Endothelial cell of umbilical vein (primary cell): ENCODE measurements at regions not wholly inside any gene's neighbourhood (a gene's known extent, or its start where the extent isn't known, plus 50 kb on each side); places are given as distances from the start of the nearest gene placed in this dataset.

Experiments used
- BruUV-seq: library from RNA; stranded (reverse); fragments of 400-500 nt; replicated peaks from 2 replicates; lab custom pipeline; 2021; lab: Mats Ljungman, UMichigan
- CTCF ChIA-PET: fragments of 300-600, 350-600 bp; sonication (Branson Sonifier 250); formaldehyde crosslinking; loops from one replicate; lab custom pipeline; 2021; ENCODE audit warnings: antibody characterized with exemption, inconsistent platforms; lab: Charles Lee
- POLR2A ChIA-PET: fragments of 300-600, 350-600 bp; sonication (Branson Sonifier 250); formaldehyde crosslinking; loops from one replicate; lab custom pipeline; 2021; ENCODE audit warnings: antibody characterized with exemption, inconsistent platforms; lab: Charles Lee
- DNase-seq: peaks from one replicate; pipeline ENCODE4 v3.0.0-alpha.2; 2011; ENCODE audit warnings: low read depth, low spot score
- FAIRE-seq: peaks from 2 replicates; lab custom pipeline; 2011; peaks lifted over from hg19 to GRCh38; lab: Jason Lieb, UNC
- H2AFZ ChIP-seq: 2 replicates; pipeline ENCODE4 v1.6.0; 2012; ENCODE audit warnings: low read depth, low read length, control low read depth, inconsistent platforms
- H3K27ac ChIP-seq: 2 replicates; pipeline ENCODE4 v1.5.1; 2011; ENCODE audit warnings: low read depth, mild to moderate bottlenecking, control low read depth, low read length, moderate library complexity; ENCODE audit not compliant: insufficient read depth
- H3K27me3 ChIP-seq, 2 experiments: 2 replicates each; pipeline versions ENCODE4 v1.6.0 to v1.6.1; 2011; ENCODE audit warnings: low read length in 2 of 2, mixed read lengths in 1 of 2; ENCODE audit not compliant: control insufficient read depth in 2 of 2, insufficient read depth in 2 of 2
- H3K36me3 ChIP-seq, 2 experiments: 2 replicates in 1 of 2; 3 replicates in 1 of 2; pipeline ENCODE4 v1.5.1; 2011; ENCODE audit warnings: low read length in 2 of 2, mild to moderate bottlenecking in 1 of 2, moderate library complexity in 1 of 2; ENCODE audit not compliant: control insufficient read depth in 2 of 2, insufficient read depth in 2 of 2; ENCODE audit errors: extremely low read depth in 1 of 2
- H3K4me1 ChIP-seq: 3 replicates; pipeline ENCODE4 v1.5.1; 2011; ENCODE audit warnings: mild to moderate bottlenecking, low read length; ENCODE audit not compliant: control insufficient read depth, insufficient read depth; ENCODE audit errors: extremely low read depth
- H3K4me2 ChIP-seq: 2 replicates; pipeline ENCODE4 v1.6.1; 2011; ENCODE audit warnings: low read length, control low read depth, mixed read lengths; ENCODE audit not compliant: insufficient read depth
- H3K4me3 ChIP-seq, 3 experiments: fragments of 200-600 bp in 1 of 3; sonication (generic), shearing (Covaris generic) in 1 of 3; replicated peaks in 1 of 3; 2 replicates each; pipeline ENCODE4 v1.5.1; 2011 to 2016; ENCODE audit warnings: control low read depth in 3 of 3, low read length in 3 of 3, mild to moderate bottlenecking in 2 of 3, inconsistent platforms in 1 of 3, low read depth in 1 of 3, moderate library complexity in 1 of 3; ENCODE audit not compliant: insufficient read depth in 1 of 3
- H3K79me2 ChIP-seq: 2 replicates; pipeline ENCODE4 v1.6.0; 2012; ENCODE audit warnings: low read length, inconsistent platforms; ENCODE audit not compliant: control insufficient read depth, insufficient read depth
- H3K9ac ChIP-seq: replicated peaks from 2 replicates; pipeline ENCODE3; 2011; ENCODE audit warnings: low read length, control low read depth; ENCODE audit not compliant: insufficient read depth; ENCODE audit errors: extremely low read depth
- H3K9me1 ChIP-seq: replicated peaks from 3 replicates; pipeline ENCODE4 v1.6.0; 2011; ENCODE audit warnings: mild to moderate bottlenecking, low read length; ENCODE audit not compliant: control insufficient read depth, insufficient read depth; ENCODE audit errors: extremely low read depth
- H3K9me3 ChIP-seq: replicated peaks from 2 replicates; pipeline ENCODE4 v1.5.1; 2012; ENCODE audit warnings: low read length, inconsistent platforms; ENCODE audit not compliant: control insufficient read depth, insufficient read depth
- H4K20me1 ChIP-seq: replicated peaks from 2 replicates; pipeline ENCODE3; 2011; ENCODE audit warnings: mild to moderate bottlenecking, low read length; ENCODE audit not compliant: control insufficient read depth, insufficient read depth; ENCODE audit errors: extremely low read depth
- CTCF ChIP-seq, 2 donors: IDR thresholded peaks; 1 replicate in 1 of 2; 2 replicates in 1 of 2; pipeline ENCODE4 v1.5.1; 2011; ENCODE audit warnings: low read length in 2 of 2, mild to moderate bottlenecking in 2 of 2, moderate library complexity in 2 of 2, control low read depth in 1 of 2, inconsistent platforms in 1 of 2, low read depth in 1 of 2; ENCODE audit not compliant: insufficient read depth in 1 of 2; ENCODE audit errors: extremely low read depth in 1 of 2
- EZH2 ChIP-seq: IDR thresholded peaks from 2 replicates; pipeline ENCODE4 v1.6.1; 2012; ENCODE audit warnings: borderline replicate concordance, low read depth, mild to moderate bottlenecking, moderate library complexity, low read length, inconsistent platforms; ENCODE audit not compliant: severe bottlenecking
- FOS ChIP-seq: IDR thresholded peaks from 2 replicates; pipeline ENCODE4 v1.6.1; 2011; ENCODE audit warnings: mild to moderate bottlenecking, low read length, moderate library complexity, borderline replicate concordance; ENCODE audit not compliant: insufficient read depth
- GATA2 ChIP-seq: IDR thresholded peaks from 2 replicates; pipeline ENCODE4 v1.7.0; 2011; ENCODE audit warnings: low read depth, mild to moderate bottlenecking, moderate library complexity, mixed read lengths, low read length; ENCODE audit not compliant: insufficient read length, insufficient read depth
- JUN ChIP-seq: IDR thresholded peaks from 2 replicates; pipeline ENCODE4 v1.6.1; 2011; ENCODE audit warnings: borderline replicate concordance, low read depth; ENCODE audit not compliant: insufficient read length, insufficient read depth
- MAX ChIP-seq: IDR thresholded peaks from 2 replicates; pipeline ENCODE4 v1.6.1; 2011; ENCODE audit not compliant: insufficient read depth, insufficient read length
- MYC ChIP-seq: IDR thresholded peaks from one replicate; pipeline ENCODE4 v1.6.1; 2011; ENCODE audit warnings: mild to moderate bottlenecking, low read depth, low read length
- POLR2A ChIP-seq: IDR thresholded peaks from 2 replicates; pipeline ENCODE4 v1.6.1; 2012; ENCODE audit warnings: low read depth, mild to moderate bottlenecking, control low read depth, low read length
- POLR2AphosphoS5 ChIP-seq: IDR thresholded peaks from 2 replicates; pipeline ENCODE4 v1.6.1; 2012; ENCODE audit warnings: low read depth, mild to moderate bottlenecking, control low read depth, low read length, moderate library complexity; ENCODE audit not compliant: insufficient read depth
- dilution Hi-C: fragments of 300-500 bp; cut with MboI; formaldehyde crosslinking; loops from one replicate; pipeline ENCODE4 v1.15.0; 2019; ENCODE audit warnings: low sequenced_read_pairs; ENCODE audit not compliant: extremely low pct_ligation_motif_present
- intact Hi-C: fragments of 100-400 bp; cut with micrococcal nuclease; formaldehyde crosslinking; loops from one replicate; pipeline ENCODE4 v1.10.0; 2022

GRCh38 chr19:32104153-32104849, 241.1 kb upstream of the ZNF507 start:
- FAIRE-seq, result no peak
- Histone ChIP-seq H3K79me2 (no peaks in the 10 kb centered on the region), H3K27ac (no peak overlapping the region), H3K9me3 (peaks cover 2% of the 10 kb centered on the region), H3K9me1 (no peaks in the 10 kb centered on the region), H3K4me2 (no peak overlapping the region), H3K4me3 (no peak overlapping the region), H3K9ac (no peak overlapping the region), H4K20me1 (no peaks in the 10 kb centered on the region), H3K4me1 (no peaks in the 10 kb centered on the region), H3K27me3 (no peaks in the 10 kb centered on the region), H3K36me3 (no peaks in the 10 kb centered on the region), H2AFZ (no peak overlapping the region)
- POLR2A ChIA-PET, result no interaction called here
- dilution Hi-C loops, result no loop called here
- DNase-seq, result no peak
- CTCF ChIA-PET, result no interaction called here
- intact Hi-C loops, result no loop called here
- BruUV-seq, result no TSS peak
- TF ChIP-seq MAX, result no peak
- TF ChIP-seq GATA2, result no peak
- no peak for TF ChIP-seq EZH2
- no peak for TF ChIP-seq POLR2A
- no peak for TF ChIP-seq POLR2AphosphoS5
- no peak for TF ChIP-seq CTCF (IDR thresholded peaks at IDR 0.05; ENCODE audit: extremely low read depth in 1 of 2, insufficient read depth in 1 of 2, low read depth in 1 of 2, low read length in 2 of 2)
- no peak for TF ChIP-seq JUN
- TF ChIP-seq FOS, result no peak
- no peak for TF ChIP-seq MYC
